Tibial nerve (tissue), 4 donors: ENCODE measurements at regions not wholly inside any gene's neighbourhood (a gene's known extent, or its start where the extent isn't known, plus 50 kb on each side); places are given as distances from the start of the nearest gene placed in this dataset.

Experiments
- DNase-seq, 2 donors: peaks; one replicate each; pipeline ENCODE4 v3.0.0-alpha.2; 2019; ENCODE audit warnings: low spot score in 2 of 2
- H3K27ac ChIP-seq, 4 donors: fragments of 200-600 bp; sonication (generic) in 3 of 4; one replicate each; pipeline ENCODE4 v1.5.1; 2017 to 2019; ENCODE audit warnings: mild to moderate bottlenecking in 1 of 4
- H3K27me3 ChIP-seq, 2 donors: fragments of 200-600 bp; sonication (generic) in 1 of 2; one replicate each; pipeline versions ENCODE4 v1.5.1 to v1.6.0; 2017 to 2019
- H3K36me3 ChIP-seq, 3 donors: fragments of 200-600 bp; sonication (generic); one replicate each; pipeline ENCODE4 v1.5.1; 2018 to 2019
- H3K4me1 ChIP-seq, 4 donors: fragments of 200-600 bp; sonication (generic) in 3 of 4; one replicate each; pipeline ENCODE4 v1.5.1; 2017 to 2019
- H3K4me3 ChIP-seq, 4 donors: fragments of 200-600 bp; sonication (generic) in 3 of 4; one replicate each; pipeline ENCODE4 v1.5.1; 2017 to 2019; ENCODE audit warnings: mild to moderate bottlenecking in 1 of 4, moderate library complexity in 1 of 4
- H3K9me3 ChIP-seq, 4 donors: fragments of 200-600 bp; sonication (generic) in 3 of 4; one replicate each; pipeline ENCODE4 v1.5.1; 2017 to 2019
- CTCF ChIP-seq, 5 experiments: fragments of 200-600 bp in 3 of 5; fragments of 450-650 bp in 2 of 5; sonication (generic) in 3 of 5; IDR thresholded peaks; one replicate each; pipeline ENCODE4 v1.5.1; 2016 to 2019; ENCODE audit warnings: antibody characterized with exemption in 5 of 5, mild to moderate bottlenecking in 3 of 5, moderate library complexity in 2 of 5
- EP300 ChIP-seq, 2 donors: sonication (generic); formaldehyde crosslinking; IDR thresholded peaks; one replicate each; pipeline ENCODE4 v1.6.1; 2017; ENCODE audit warnings: antibody characterized with exemption in 2 of 2, mild to moderate bottlenecking in 1 of 2
- POLR2A ChIP-seq, 2 donors: fragments of 450-650 bp; IDR thresholded peaks; one replicate each; pipeline ENCODE4 v1.6.1; 2017; ENCODE audit warnings: antibody characterized with exemption in 2 of 2, mild to moderate bottlenecking in 2 of 2, moderate library complexity in 2 of 2
- WGBS, 2 donors: methylation state at CpG; one replicate each; pipeline ENCODE4 v1.1.5; 2018; 5-methylcytosine and 5-hydroxymethylcytosine counted together

- Histone ChIP-seq H3K27me3 (no peaks in the 10 kb centered on the region), H3K4me3 (no peak overlapping the region), H3K9me3 (no peaks in the 10 kb centered on the region), H3K4me1 (no peaks in the 10 kb centered on the region), H3K36me3 (no peaks in the 10 kb centered on the region), H3K27ac (no peak overlapping the region)
- DNase-seq: no peak
- no peak for TF ChIP-seq EP300 (IDR thresholded peaks at IDR 0.05)
- WGBS, 2 donors: 52 to 60% methylated on average over 2 of the region's 2 CpGs
These were observed 631.1 kb upstream of the POU3F2 start for GRCh38 chr6:98203170-98203806.

- no peaks in the 10 kb centered on the region for H3K36me3 ChIP-seq
- WGBS, 2 donors: 82 to 84% methylated on average over 2 of the region's 2 CpGs
- no peaks in the 10 kb centered on the region for H3K9me3 ChIP-seq
- no peak overlapping the region for H3K27ac ChIP-seq
- no peak for TF ChIP-seq CTCF (IDR thresholded peaks at IDR 0.05)
- TF ChIP-seq POLR2A (IDR thresholded peaks at IDR 0.05): no peak
- TF ChIP-seq EP300 (IDR thresholded peaks at IDR 0.05): no peak
- H3K27me3 ChIP-seq: no peaks in the 10 kb centered on the region
- H3K4me3 ChIP-seq: no peak overlapping the region
- no peak for DNase-seq
- no peaks in the 10 kb centered on the region for H3K4me1 ChIP-seq
These were observed 621.9 kb upstream of the POU3F2 start for GRCh38 chr6:98212468-98212867.

GRCh38 chr6:98215531-98215930 is 618.8 kb upstream of the POU3F2 start:
- DNase-seq: no peak
- H3K9me3 ChIP-seq: no peaks in the 10 kb centered on the region
- no peaks in the 10 kb centered on the region for H3K36me3 ChIP-seq
- no peak overlapping the region for H3K4me3 ChIP-seq
- no peak overlapping the region for H3K27ac ChIP-seq
- H3K4me1 ChIP-seq: no peaks in the 10 kb centered on the region
- TF ChIP-seq POLR2A (IDR thresholded peaks at IDR 0.05) (no peak), EP300 (IDR thresholded peaks at IDR 0.05) (no peak), CTCF (IDR thresholded peaks at IDR 0.05) (no peak)
- H3K27me3 ChIP-seq: no peaks in the 10 kb centered on the region

- Histone ChIP-seq H3K27ac (no peak overlapping the region), H3K4me3 (no peak overlapping the region), H3K36me3 (no peaks in the 10 kb centered on the region), H3K27me3 (no peaks in the 10 kb centered on the region), H3K9me3 (peaks cover 0 to 17% (median 0%) of the 10 kb centered on the region in 4 donors), H3K4me1 (no peaks in the 10 kb centered on the region)
- TF ChIP-seq EP300 (IDR thresholded peaks at IDR 0.05): no peak
- no peak for TF ChIP-seq POLR2A (IDR thresholded peaks at IDR 0.05)
- no peak for TF ChIP-seq CTCF (IDR thresholded peaks at IDR 0.05)
- 62 to 68% methylated on average over 1 of the region's 1 CpG for WGBS, 2 donors
- DNase-seq: no peak
These were observed 604.1 kb upstream of the POU3F2 start for GRCh38 chr6:98230250-98230649.

- DNase-seq: no peak
- H3K4me1 ChIP-seq: no peaks in the 10 kb centered on the region
- no peaks in the 10 kb centered on the region for H3K36me3 ChIP-seq
- peaks cover 0 to 10% (median 0%) of the 10 kb centered on the region in 4 donors for H3K9me3 ChIP-seq
- 40 to 47% methylated on average over 3 of the region's 3 CpGs for WGBS, 2 donors
- TF ChIP-seq CTCF (IDR thresholded peaks at IDR 0.05) (no peak), POLR2A (IDR thresholded peaks at IDR 0.05) (no peak), EP300 (IDR thresholded peaks at IDR 0.05) (no peak)
- no peaks in the 10 kb centered on the region for H3K27me3 ChIP-seq
- no peak overlapping the region for H3K4me3 ChIP-seq
- no peak overlapping the region for H3K27ac ChIP-seq
These were observed 595.3 kb upstream of the POU3F2 start for GRCh38 chr6:98239057-98239456.

DNA sequence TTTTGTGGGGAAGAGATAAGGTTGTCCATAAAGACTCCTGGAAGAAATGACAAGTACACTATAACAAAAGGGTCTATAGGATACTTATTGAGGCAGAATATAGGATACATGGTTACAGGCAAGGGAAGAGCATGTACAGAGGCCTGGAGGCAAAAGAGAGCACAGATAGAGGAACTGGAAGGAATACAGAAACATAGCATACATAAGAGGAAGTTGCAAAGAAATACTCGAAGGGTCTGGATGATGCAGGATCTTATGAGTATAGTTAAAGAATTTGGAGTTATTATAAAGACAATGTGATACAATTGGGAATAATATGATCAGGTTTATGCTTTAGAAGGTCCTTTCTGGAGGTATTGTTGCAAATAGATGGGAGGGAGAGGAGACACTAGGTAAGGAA is 592.7 kb upstream of the POU3F2 start:
- no peak for DNase-seq
- Histone ChIP-seq H3K36me3 (no peaks in the 10 kb centered on the region), H3K4me3 (no peak overlapping the region), H3K27me3 (no peaks in the 10 kb centered on the region), H3K9me3 (no peaks in the 10 kb centered on the region), H3K27ac (no peak overlapping the region), H3K4me1 (no peaks in the 10 kb centered on the region)
- TF ChIP-seq POLR2A (IDR thresholded peaks at IDR 0.05): no peak
- TF ChIP-seq CTCF (IDR thresholded peaks at IDR 0.05): no peak
- no peak for TF ChIP-seq EP300 (IDR thresholded peaks at IDR 0.05)
- 71 to 74% methylated on average over 1 of the region's 1 CpG for WGBS, 2 donors
